ENCODE measurements at regions not wholly inside any gene's neighbourhood (a gene's known extent, or its start where the extent isn't known, plus 50 kb on each side); places are given as distances from the start of the nearest gene placed in this dataset.

DNA sequence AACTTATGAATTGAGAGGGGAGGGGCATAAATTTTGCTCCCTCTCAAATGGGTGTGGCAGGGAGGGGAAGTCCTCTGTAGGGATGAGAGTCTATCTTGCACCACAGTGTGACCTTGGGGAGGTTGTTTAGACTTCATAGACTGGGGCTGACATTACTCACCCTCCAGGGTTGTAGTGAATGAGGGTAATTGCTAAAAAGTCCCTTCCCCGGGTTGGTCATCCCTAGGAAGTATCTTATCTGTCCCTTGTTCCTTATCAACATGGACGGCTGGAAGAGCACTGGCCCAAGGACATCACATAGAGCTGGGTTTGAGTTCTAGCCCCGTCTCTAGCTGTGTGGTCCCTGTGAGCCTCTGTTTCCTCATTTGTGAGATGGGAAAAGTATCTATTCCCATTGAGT is 52.4 kb upstream of the SLC2A1 start:
- H3K4me3 ChIP-seq (ENCODE audit: control insufficient read depth, low read depth, low read length) = no peak overlapping the region
- TF ChIP-seq, protein P1, sequence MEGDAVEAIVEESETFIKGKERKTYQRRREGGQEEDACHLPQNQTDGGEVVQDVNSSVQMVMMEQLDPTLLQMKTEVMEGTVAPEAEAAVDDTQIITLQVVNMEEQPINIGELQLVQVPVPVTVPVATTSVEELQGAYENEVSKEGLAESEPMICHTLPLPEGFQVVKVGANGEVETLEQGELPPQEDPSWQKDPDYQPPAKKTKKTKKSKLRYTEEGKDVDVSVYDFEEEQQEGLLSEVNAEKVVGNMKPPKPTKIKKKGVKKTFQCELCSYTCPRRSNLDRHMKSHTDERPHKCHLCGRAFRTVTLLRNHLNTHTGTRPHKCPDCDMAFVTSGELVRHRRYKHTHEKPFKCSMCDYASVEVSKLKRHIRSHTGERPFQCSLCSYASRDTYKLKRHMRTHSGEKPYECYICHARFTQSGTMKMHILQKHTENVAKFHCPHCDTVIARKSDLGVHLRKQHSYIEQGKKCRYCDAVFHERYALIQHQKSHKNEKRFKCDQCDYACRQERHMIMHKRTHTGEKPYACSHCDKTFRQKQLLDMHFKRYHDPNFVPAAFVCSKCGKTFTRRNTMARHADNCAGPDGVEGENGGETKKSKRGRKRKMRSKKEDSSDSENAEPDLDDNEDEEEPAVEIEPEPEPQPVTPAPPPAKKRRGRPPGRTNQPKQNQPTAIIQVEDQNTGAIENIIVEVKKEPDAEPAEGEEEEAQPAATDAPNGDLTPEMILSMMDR (conservative IDR thresholded peaks at IDR 0.05; ENCODE audit: control insufficient read depth, insufficient read depth, low read depth, low read length) = no peak
- DNase-seq (ENCODE audit: low read depth) = no peak

DNA sequence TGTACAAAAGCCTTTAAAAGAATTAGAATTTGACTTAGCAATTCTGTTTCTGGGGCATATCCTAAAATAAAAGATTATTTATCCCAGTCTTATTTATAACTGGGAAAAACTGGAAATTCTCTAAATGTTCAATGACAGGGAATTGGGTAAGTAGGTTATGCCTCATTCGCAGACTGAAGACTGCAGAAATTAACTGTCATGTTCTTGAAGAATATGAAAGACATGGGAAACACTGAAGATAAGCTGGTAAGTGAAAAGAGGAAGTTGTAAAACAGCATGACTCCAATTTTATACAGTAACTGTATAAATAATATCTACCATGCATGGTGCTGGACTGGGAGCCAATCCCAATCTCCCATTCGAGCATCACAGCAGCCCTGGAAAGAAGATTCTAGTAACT is 50.6 kb upstream of the SLC2A1 start:
- H3K4me3 ChIP-seq (ENCODE audit: control insufficient read depth, low read depth, low read length) = no peak overlapping the region
- no peak for DNase-seq (ENCODE audit: low read depth)
- TF ChIP-seq, protein P1 (conservative IDR thresholded peaks at IDR 0.05; ENCODE audit: control insufficient read depth, insufficient read depth, low read depth, low read length) = no peak

DNA sequence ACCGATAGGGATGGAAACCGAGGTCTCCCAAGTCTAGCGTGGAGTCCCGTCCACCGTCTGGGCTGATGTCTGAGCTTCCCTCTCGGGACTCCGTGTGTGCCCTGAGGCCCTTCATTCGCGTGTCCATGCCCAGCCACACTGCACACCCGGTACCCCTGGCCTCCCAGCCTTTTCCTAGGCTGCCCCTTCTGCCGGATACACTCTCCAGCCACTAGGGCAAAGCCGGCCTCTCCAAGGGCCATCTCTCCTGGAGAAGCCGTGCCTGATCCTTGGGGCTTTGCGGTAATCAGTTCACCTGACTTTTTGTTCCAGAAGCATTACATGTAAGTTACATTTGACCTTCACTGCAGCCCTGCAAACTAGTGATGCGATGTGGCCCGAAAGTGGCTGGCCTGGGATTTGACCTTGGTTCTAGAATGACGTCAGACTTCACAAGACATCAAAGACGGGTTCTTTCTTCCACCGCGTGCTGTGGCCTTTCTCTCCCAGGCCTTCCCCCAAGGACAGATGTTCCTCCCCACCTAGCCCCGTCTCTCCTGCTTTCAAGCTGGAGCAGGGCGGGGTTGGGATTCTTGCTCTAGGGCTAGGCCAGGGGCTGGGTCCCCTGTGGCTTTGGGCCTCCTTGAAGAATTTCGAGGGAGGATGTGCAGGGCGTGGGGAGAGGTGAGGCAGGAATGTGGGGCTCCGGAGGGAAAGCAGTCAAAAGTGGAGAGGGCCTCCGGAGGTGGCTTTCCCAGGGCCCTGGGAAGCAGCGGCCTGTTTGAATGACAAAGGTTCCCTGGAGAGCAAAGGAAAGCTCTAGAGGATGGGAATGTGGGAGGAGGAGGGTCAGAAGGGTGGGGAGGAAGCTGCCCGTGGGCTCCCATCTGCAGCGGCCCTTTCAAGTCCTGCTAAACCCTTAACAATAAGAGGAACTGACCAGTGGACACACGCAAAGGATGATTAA is 49.7 kb upstream of the SLC2A1 start:
- DNase-seq (ENCODE audit: low read depth) = no peak
- no peak overlapping the region for H3K4me3 ChIP-seq (ENCODE audit: control insufficient read depth, low read depth, low read length)

More for the DNA sequence above, 49.7 kb upstream of the SLC2A1 start:
- TF ChIP-seq, protein P1 (conservative IDR thresholded peaks at IDR 0.05; ENCODE audit: control insufficient read depth, insufficient read depth, low read depth, low read length) = no peak
